SK-N-SH (cell line): ENCODE measurements at regions not wholly inside any gene's neighbourhood (a gene's known extent, or its start where the extent isn't known, plus 50 kb on each side); places are given as distances from the start of the nearest gene placed in this dataset.

Source experiments
- CTCF ChIA-PET: fragments of 300-600, 350-600 bp; formaldehyde crosslinking; extraction: SDS; loops from one replicate; lab custom pipeline; 2021; lab: Yijun Ruan, JAX
- POLR2A ChIA-PET: fragments of 350-600 bp; sonication (Branson Sonifier 250); formaldehyde crosslinking; extraction: SDS; loops from one replicate; lab custom pipeline; 2020; ENCODE audit warnings: antibody characterized with exemption, inconsistent platforms; lab: Yijun Ruan, JAX
- DNase-seq: peaks from one replicate; pipeline ENCODE4 v3.0.0; 2012
- H2AFZ ChIP-seq: fragments of 200-600 bp; sonication (generic); 2 replicates; pipeline ENCODE4 v1.8.1; 2016; ENCODE audit warnings: antibody characterized with exemption, mild to moderate bottlenecking, low read depth
- H3F3A ChIP-seq: fragments of 200-600 bp; sonication (generic); replicated peaks from 2 replicates; pipeline ENCODE3; 2016; ENCODE audit warnings: antibody characterized with exemption, mild to moderate bottlenecking; ENCODE audit not compliant: insufficient read depth
- H3K27ac ChIP-seq, 2 experiments: fragments of 200-500 bp in 1 of 2; fragments of 200-600 bp in 1 of 2; sonication (Bioruptor generic) in 1 of 2; sonication (generic), shearing (Covaris generic) in 1 of 2; 2 replicates each; pipeline versions ENCODE4 v1.5.1 to v1.6.1; 2014 to 2016; ENCODE audit warnings: low read depth in 2 of 2, inconsistent platforms in 1 of 2, low read length in 1 of 2, mild to moderate bottlenecking in 1 of 2, mixed read lengths in 1 of 2
- H3K27me3 ChIP-seq: fragments of 200-600 bp; sonication (generic), shearing (Covaris generic); 2 replicates; pipeline ENCODE4 v1.6.1; 2016; ENCODE audit warnings: mixed run types; ENCODE audit not compliant: insufficient read depth
- H3K36me3 ChIP-seq, 2 experiments: fragments of 200-500 bp in 1 of 2; fragments of 200-600 bp in 1 of 2; sonication (Bioruptor generic) in 1 of 2; sonication (generic) in 1 of 2; replicated peaks in 1 of 2; 2 replicates each; pipeline versions ENCODE3 to v1.5.1; 2014 to 2016; ENCODE audit warnings: low read length in 1 of 2, mild to moderate bottlenecking in 1 of 2; ENCODE audit not compliant: insufficient read depth in 2 of 2, control insufficient read depth in 1 of 2
- H3K4me1 ChIP-seq, 2 experiments: fragments of 200-500 bp in 1 of 2; fragments of 200-600 bp in 1 of 2; sonication (Bioruptor generic) in 1 of 2; sonication (generic), shearing (Covaris generic) in 1 of 2; 2 replicates each; pipeline versions ENCODE4 v1.5.1 to v1.6.1; 2014 to 2016; ENCODE audit warnings: low read depth in 1 of 2, low read length in 1 of 2, mixed run types in 1 of 2; ENCODE audit not compliant: insufficient read depth in 2 of 2, control insufficient read depth in 1 of 2
- H3K4me2 ChIP-seq: fragments of 200-600 bp; sonication (generic), shearing (Covaris generic); 2 replicates; pipeline ENCODE4 v1.6.1; 2017; ENCODE audit warnings: mixed run types
- H3K4me3 ChIP-seq, 2 experiments: fragments of 200-500 bp in 1 of 2; fragments of 200-600 bp in 1 of 2; sonication (Bioruptor generic) in 1 of 2; sonication (generic), shearing (Covaris generic) in 1 of 2; 2 replicates each; pipeline versions ENCODE4 v1.5.1 to v1.8.1; 2014 to 2016; ENCODE audit warnings: low read depth in 2 of 2, inconsistent platforms in 1 of 2, low read length in 1 of 2, mild to moderate bottlenecking in 1 of 2, mixed read lengths in 1 of 2, moderate library complexity in 1 of 2
- H3K79me2 ChIP-seq: fragments of 200-600 bp; sonication (generic); 2 replicates; pipeline ENCODE4 v1.8.1; 2017; ENCODE audit warnings: mild to moderate bottlenecking; ENCODE audit not compliant: insufficient read depth
- H3K9ac ChIP-seq: fragments of 200-600 bp; sonication (generic); 2 replicates; pipeline ENCODE4 v1.6.1; 2017; ENCODE audit warnings: mixed run types
- H3K9me2 ChIP-seq: fragments of 200-600 bp; sonication (generic); 2 replicates; pipeline ENCODE4 v1.6.1; 2017; ENCODE audit warnings: mixed run types
- H3K9me3 ChIP-seq: fragments of 200-600 bp; sonication (generic); 2 replicates; pipeline ENCODE4 v1.6.1; 2017; ENCODE audit warnings: mixed run types, mild to moderate bottlenecking, moderate library complexity
- H4K20me1 ChIP-seq: fragments of 200-600 bp; sonication (generic); 2 replicates; pipeline ENCODE4 v1.6.1; 2017; ENCODE audit warnings: mild to moderate bottlenecking, mixed run types; ENCODE audit not compliant: insufficient read depth
- FOXJ3 ChIP-seq: sonication (generic); formaldehyde crosslinking; IDR thresholded peaks from 2 replicates; pipeline ENCODE4 v1.5.1; 2020; ENCODE audit warnings: mild to moderate bottlenecking, missing genetic modification reagents
- FOXM1 ChIP-seq: IDR thresholded peaks from 2 replicates; pipeline ENCODE4 v1.4.0; 2012; ENCODE audit warnings: low read depth, mild to moderate bottlenecking
- GATA2 ChIP-seq: sonication (generic); formaldehyde crosslinking; IDR thresholded peaks from 2 replicates; pipeline ENCODE4 v1.5.0; 2020; ENCODE audit warnings: mild to moderate bottlenecking, missing genetic modification reagents
- IRF3 ChIP-seq: fragments of 150-350 bp; IDR thresholded peaks from 2 replicates; pipeline ENCODE4 v1.6.1; 2016; ENCODE audit warnings: mild to moderate bottlenecking, low read depth, low read length
- JUND ChIP-seq: IDR thresholded peaks from 2 replicates; pipeline ENCODE4 v1.4.0; 2012
- MXI1 ChIP-seq: IDR thresholded peaks from 2 replicates; pipeline ENCODE4 v1.6.1; 2012; ENCODE audit warnings: mild to moderate bottlenecking, low read depth, low read length, improper control_type of control experiment
- POLR2AphosphoS5 ChIP-seq: IDR thresholded peaks from 2 replicates; pipeline ENCODE4 v1.6.1; 2012; ENCODE audit warnings: low read depth, low read length
- REST ChIP-seq: IDR thresholded peaks from 2 replicates; pipeline ENCODE4 v1.6.1; 2012; ENCODE audit warnings: mild to moderate bottlenecking, low read depth, low read length, moderate library complexity
- SMC3 ChIP-seq: IDR thresholded peaks from 2 replicates; pipeline ENCODE4 v1.6.1; 2012; ENCODE audit warnings: low read depth, low read length, improper control_type of control experiment
- TCF12 ChIP-seq: IDR thresholded peaks from 2 replicates; pipeline ENCODE4 v1.4.0; 2012
- USF1 ChIP-seq: IDR thresholded peaks from 2 replicates; pipeline ENCODE4 v1.4.0; 2012; ENCODE audit warnings: low read depth, borderline replicate concordance
- WGBS: methylation state at CpG from one replicate; pipeline ENCODE4 v1.1.6; 2017; ENCODE audit warnings: low lambda C conversion rate; 5-methylcytosine and 5-hydroxymethylcytosine counted together

GRCh38 chr16:49930841-49931240 lies 74.9 kb upstream of the ZNF423 start:
- no peak overlapping the region for H3K27ac ChIP-seq

More at GRCh38 chr16:49930841-49931240, 74.9 kb upstream of the ZNF423 start:
- Histone ChIP-seq H3K4me1 (no peaks in the 10 kb centered on the region), H3K9me2 (no peaks in the 10 kb centered on the region), H3K9ac (no peak overlapping the region), H3K4me2 (no peak overlapping the region), H3K27me3 (no peaks in the 10 kb centered on the region; the same call in 1 of the 2 replicates), H4K20me1 (no peaks in the 10 kb centered on the region), H3K4me3 (no peak overlapping the region), H3K9me3 (no peaks in the 10 kb centered on the region), H3K79me2 (no peaks in the 10 kb centered on the region), H2AFZ (no peak overlapping the region), H3K36me3 (no peaks in the 10 kb centered on the region), H3F3A (no peaks in the 10 kb centered on the region)
- 40% methylated on average over 3 of the region's 7 CpGs for WGBS
- DNase-seq: no peak
- ChIA-PET CTCF (interaction anchor here (2.9 to 4.5 kb wide), 2 partner anchors 10 to 523 kb away, joined by 14 to 28 read pairs; no protein-coding TSS in a partner anchor), POLR2A (no interaction called here)
- TF ChIP-seq FOXJ3 (CRISPR knock-in tag) (no peak), USF1 (no peak), IRF3 (no peak), REST (no peak), GATA2 (no peak), MXI1 (no peak), FOXM1 (no peak), POLR2AphosphoS5 (no peak), SMC3 (no peak), JUND (no peak), TCF12 (no peak)
